Chondrocyte (in vitro differentiated cells): ENCODE measurements at regions not wholly inside any gene's neighbourhood (a gene's known extent, or its start where the extent isn't known, plus 50 kb on each side); places are given as distances from the start of the nearest gene placed in this dataset.
A peak's percentile ranks its signal among the peaks of the same experiment; 100 is the strongest.

Source experiments
- DNase-seq: peaks from one replicate; pipeline ENCODE4 v3.0.0; 2021; ENCODE audit warnings: mixed read lengths, low spot score
- H3K27ac Mint-ChIP-seq: one replicate; pipeline ENCODE4 v1.8.0; 2021; ENCODE audit warnings: mild to moderate bottlenecking, moderate library complexity, mixed read lengths; ENCODE audit not compliant: unreplicated experiment
- H3K27me3 Mint-ChIP-seq: 2 replicates; pipeline ENCODE4 v1.8.0; 2021; ENCODE audit warnings: low read depth, mixed read lengths
- H3K36me3 Mint-ChIP-seq: 2 replicates; pipeline ENCODE4 v1.8.0; 2021; ENCODE audit warnings: low read depth, mixed read lengths
- H3K4me1 Mint-ChIP-seq: 2 replicates; pipeline ENCODE4 v1.8.0; 2021; ENCODE audit warnings: low read depth, mild to moderate bottlenecking, mixed read lengths
- H3K4me3 Mint-ChIP-seq: one replicate; pipeline ENCODE4 v1.8.0; 2021; ENCODE audit warnings: mild to moderate bottlenecking, moderate library complexity, mixed read lengths; ENCODE audit not compliant: unreplicated experiment
- H3K9me3 Mint-ChIP-seq: 2 replicates; pipeline ENCODE4 v1.8.0; 2021; ENCODE audit warnings: low read depth, mixed read lengths
- CTCF ChIP-seq: fragments of 200-600 bp; sonication (generic); IDR thresholded peaks from 2 replicates; pipeline ENCODE4 v1.5.0; 2021; ENCODE audit warnings: antibody characterized with exemption, mild to moderate bottlenecking, moderate library complexity

- no peak overlapping the region for H3K4me3 Mint-ChIP-seq
- peak overlapping the region; percentile 96 for H3K27ac Mint-ChIP-seq
- H3K9me3 Mint-ChIP-seq, result no peaks in the 10 kb centered on the region
These were observed 109.1 kb upstream of the MAX start for GRCh38 chr14:65211341-65211987.

GRCh38 chr14:65213316-65213715 is 111.0 kb upstream of the MAX start:
- peak overlapping the region; percentile 68 for H3K27ac Mint-ChIP-seq
- H3K9me3 Mint-ChIP-seq, result no peaks in the 10 kb centered on the region
- DNase-seq, result no peak
- H3K4me1 Mint-ChIP-seq, result peaks cover 33% of the 10 kb centered on the region
- no peaks in the 10 kb centered on the region for H3K27me3 Mint-ChIP-seq
- no peak for TF ChIP-seq CTCF
- no peak overlapping the region for H3K4me3 Mint-ChIP-seq
- H3K36me3 Mint-ChIP-seq, result no peaks in the 10 kb centered on the region

More at GRCh38 chr14:65211341-65211987, 109.1 kb upstream of the MAX start:
- Mint-ChIP-seq H3K4me1 (peaks cover 33% of the 10 kb centered on the region), H3K27me3 (no peaks in the 10 kb centered on the region), H3K36me3 (no peaks in the 10 kb centered on the region)
- no peak for TF ChIP-seq CTCF
- DNase-seq, result no peak

GRCh38 chr14:65214741-65215140 is 112.4 kb upstream of the MAX start:
- DNase-seq, result no peak
- Mint-ChIP-seq H3K4me1 (peaks cover 33% of the 10 kb centered on the region), H3K9me3 (no peaks in the 10 kb centered on the region), H3K36me3 (no peaks in the 10 kb centered on the region), H3K4me3 (no peak overlapping the region), H3K27me3 (no peaks in the 10 kb centered on the region), H3K27ac (no peak overlapping the region)
- no peak for TF ChIP-seq CTCF

GRCh38 chr14:65219353-65219752 is 117.0 kb upstream of the MAX start:
- Mint-ChIP-seq H3K36me3 (no peaks in the 10 kb centered on the region), H3K4me1 (peaks cover 4% of the 10 kb centered on the region), H3K4me3 (no peak overlapping the region), H3K27ac (no peak overlapping the region), H3K9me3 (no peaks in the 10 kb centered on the region), H3K27me3 (no peaks in the 10 kb centered on the region)
- no peak for DNase-seq
- no peak for TF ChIP-seq CTCF

- H3K9me3 Mint-ChIP-seq, result no peaks in the 10 kb centered on the region
- peak overlapping the region; percentile 8 for H3K27ac Mint-ChIP-seq
- peak; percentile 87 for TF ChIP-seq CTCF
- H3K27me3 Mint-ChIP-seq, result no peaks in the 10 kb centered on the region
- no peaks in the 10 kb centered on the region for H3K36me3 Mint-ChIP-seq
- DNase-seq, result no peak
- H3K4me1 Mint-ChIP-seq, result peaks cover 4% of the 10 kb centered on the region
- no peak overlapping the region for H3K4me3 Mint-ChIP-seq
These were observed 120.1 kb upstream of the MAX start for GRCh38 chr14:65222440-65222858.
